D341Med (cell line): ENCODE measurements at regions not wholly inside any gene's neighbourhood (a gene's known extent, or its start where the extent isn't known, plus 50 kb on each side); places are given as distances from the start of the nearest gene placed in this dataset.

Experiments used
- DNase-seq: peaks from one replicate; pipeline ENCODE4 v3.0.0; 2012; ENCODE audit warnings: low spot score

- DNase-seq, result no peak
These were observed 298.4 kb downstream of the MAFB start for GRCh38 chr20:40390654-40391053.

- DNase-seq, result no peak
These were observed 318.2 kb downstream of the MAFB start for GRCh38 chr20:40370800-40371199.

- DNase-seq, result no peak
These were observed 320.2 kb downstream of the MAFB start for GRCh38 chr20:40368876-40369275.

GRCh38 chr20:40361916-40362315 is 327.1 kb downstream of the MAFB start:
- DNase-seq, result no peak

- DNase-seq, result no peak
These were observed 329.7 kb downstream of the MAFB start for GRCh38 chr20:40359131-40359912.

- DNase-seq, result no peak
These were observed 334.2 kb downstream of the MAFB start for GRCh38 chr20:40354880-40355279.

- DNase-seq, result no peak
These were observed 345.6 kb downstream of the MAFB start for GRCh38 chr20:40343390-40343789.

GRCh38 chr20:40341561-40341960 is 347.5 kb downstream of the MAFB start:
- DNase-seq, result no peak

- no peak for DNase-seq
These were observed 349.2 kb downstream of the MAFB start for GRCh38 chr20:40339661-40340449.

GRCh38 chr20:40336533-40336932 is 352.5 kb downstream of the MAFB start:
- DNase-seq, result no peak

- DNase-seq, result no peak
These were observed 353.1 kb downstream of the MAFB start for GRCh38 chr20:40335901-40336351.

GRCh38 chr20:40335437-40335836 is 353.6 kb downstream of the MAFB start:
- DNase-seq, result no peak

GRCh38 chr20:40333591-40333990 is 355.4 kb downstream of the MAFB start:
- DNase-seq, result no peak

GRCh38 chr20:40331807-40332560 is 357.1 kb downstream of the MAFB start:
- DNase-seq, result no peak

- DNase-seq, result no peak
These were observed 357.8 kb downstream of the MAFB start for GRCh38 chr20:40331249-40331648.

GRCh38 chr20:40329321-40329720 is 359.7 kb downstream of the MAFB start:
- no peak for DNase-seq

- no peak for DNase-seq
These were observed 362.3 kb downstream of the MAFB start for GRCh38 chr20:40326784-40327183.

- no peak for DNase-seq
These were observed 363.9 kb downstream of the MAFB start for GRCh38 chr20:40325006-40325568.

GRCh38 chr20:40323361-40323794 is 365.7 kb downstream of the MAFB start:
- DNase-seq, result no peak

GRCh38 chr20:40322941-40323340 is 366.1 kb downstream of the MAFB start:
- no peak for DNase-seq

GRCh38 chr20:40320517-40321011 is 368.5 kb downstream of the MAFB start:
- DNase-seq, result no peak
